Esophagus squamous epithelium (tissue), 5 donors: ENCODE measurements at regions not wholly inside any gene's neighbourhood (a gene's known extent, or its start where the extent isn't known, plus 50 kb on each side); places are given as distances from the start of the nearest gene placed in this dataset.
"Not testable (repeated sequence)": the region's sequence is repeated elsewhere in the genome, so short reads cannot be mapped to it uniquely, and the experiment has no call there.

Source experiments
- DNase-seq: peaks from one replicate; lab custom pipeline; 2025; lab: John Stamatoyannopoulos, UW
- H3K27ac ChIP-seq, 4 donors: fragments of 200-600 bp; sonication (generic); one replicate each; pipeline ENCODE4 v1.5.1; 2016 to 2019; ENCODE audit warnings: mild to moderate bottlenecking in 1 of 4
- H3K27me3 ChIP-seq, 4 donors: fragments of 200-600 bp; sonication (generic); 1 replicate in 3 of 4; 2 replicates in 1 of 4; pipeline versions ENCODE4 v1.5.1 to v1.6.0; 2017 to 2021; ENCODE audit warnings: antibody characterized with exemption in 1 of 4
- H3K36me3 ChIP-seq, 3 donors: fragments of 200-600 bp; sonication (generic); one replicate each; pipeline ENCODE4 v1.5.1; 2016 to 2019
- H3K4me1 ChIP-seq, 3 donors: fragments of 200-600 bp; sonication (generic); one replicate each; pipeline ENCODE4 v1.5.1; 2017 to 2019
- H3K4me3 ChIP-seq, 4 donors: fragments of 200-600 bp; sonication (generic); 1 replicate in 3 of 4; 2 replicates in 1 of 4; pipeline ENCODE4 v1.5.1; 2016 to 2019; ENCODE audit warnings: mild to moderate bottlenecking in 2 of 4, moderate library complexity in 1 of 4
- H3K9me3 ChIP-seq, 3 donors: fragments of 200-600 bp; sonication (generic); one replicate each; pipeline ENCODE4 v1.5.1; 2016 to 2019
- CTCF ChIP-seq, 6 experiments: fragments of 450-650 bp in 4 of 6; fragments of 200-600 bp in 2 of 6; sonication (generic) in 2 of 6; IDR thresholded peaks; one replicate each; pipeline ENCODE4 v1.5.1; 2016 to 2019; ENCODE audit warnings: antibody characterized with exemption in 6 of 6, mild to moderate bottlenecking in 4 of 6, moderate library complexity in 4 of 6
- POLR2A ChIP-seq, 4 donors: fragments of 450-650 bp; IDR thresholded peaks; one replicate each; pipeline ENCODE4 v1.6.1; 2017; ENCODE audit warnings: antibody characterized with exemption in 4 of 4, mild to moderate bottlenecking in 4 of 4, moderate library complexity in 3 of 4
- WGBS, 2 donors: methylation state at CpG; one replicate each; pipeline ENCODE4 v1.1.5; 2018; 5-methylcytosine and 5-hydroxymethylcytosine counted together
- intact Hi-C: fragments of 100-400 bp; cut with DNase I; formaldehyde crosslinking; loops from one replicate; pipeline ENCODE4 v1.15.0; 2022
- donor health status: DM: yes; HTN: yes; CAD: no.

GRCh38 chr6:28673417-28673786 lies 147.7 kb downstream of the GPX5 start:
- H3K27me3 ChIP-seq: peaks cover 0 to 81% (median 6%) of the 10 kb centered on the region in 4 donors
- no peak overlapping the region for H3K27ac ChIP-seq
- H3K36me3 ChIP-seq: no peaks in the 10 kb centered on the region
- H3K4me3 ChIP-seq: no peak overlapping the region
- peaks cover 0 to 10% (median 0%) of the 10 kb centered on the region in 3 donors for H3K4me1 ChIP-seq
- WGBS, 2 donors: 59 to 60% methylated on average over 3 of the region's 3 CpGs
- H3K9me3 ChIP-seq: no peaks in the 10 kb centered on the region
- intact Hi-C loops: no loop called here
- TF ChIP-seq POLR2A (IDR thresholded peaks at IDR 0.05) (no peak), CTCF (IDR thresholded peaks at IDR 0.05) (no peak)
- no peak for DNase-seq

GRCh38 chr6:28673787-28674671 lies 148.3 kb downstream of the GPX5 start:
- no peak for DNase-seq
- peaks cover 0 to 87% (median 6%) of the 10 kb centered on the region in 4 donors for H3K27me3 ChIP-seq
- no peaks in the 10 kb centered on the region for H3K36me3 ChIP-seq
- peaks cover 0 to 10% (median 0%) of the 10 kb centered on the region in 3 donors for H3K4me1 ChIP-seq
- intact Hi-C loops: no loop called here
- H3K9me3 ChIP-seq: no peaks in the 10 kb centered on the region
- peak overlapping the region in 2 of 4 donors; percentile 9 to 14 for H3K4me3 ChIP-seq
- no peak for TF ChIP-seq POLR2A (IDR thresholded peaks at IDR 0.05)
- TF ChIP-seq CTCF (IDR thresholded peaks at IDR 0.05): no peak
- WGBS, 2 donors: 3% methylated on average over 31 to 39 of the region's 44 CpGs
- H3K27ac ChIP-seq: no peak overlapping the region

- H3K4me1 ChIP-seq: peaks cover 0 to 10% (median 0%) of the 10 kb centered on the region in 3 donors
- H3K27ac ChIP-seq: no peak overlapping the region
- no peak for DNase-seq
- intact Hi-C loops: no loop called here
- H3K36me3 ChIP-seq: no peaks in the 10 kb centered on the region
- no peak for TF ChIP-seq CTCF (IDR thresholded peaks at IDR 0.05)
- no peak for TF ChIP-seq POLR2A (IDR thresholded peaks at IDR 0.05)
- 78 to 80% methylated on average over 1 of the region's 1 CpG for WGBS, 2 donors
- no peak overlapping the region for H3K4me3 ChIP-seq
- no peaks in the 10 kb centered on the region for H3K9me3 ChIP-seq
- H3K27me3 ChIP-seq: peaks cover 0 to 98% (median 6%) of the 10 kb centered on the region in 4 donors
These were observed 149.9 kb downstream of the GPX5 start for GRCh38 chr6:28675600-28675999.

GRCh38 chr6:28682542-28682941 lies 156.9 kb downstream of the GPX5 start:
- Histone ChIP-seq H3K4me3 (no peak overlapping the region), H3K4me1 (peaks cover 0 to 6% (median 0%) of the 10 kb centered on the region in 3 donors), H3K36me3 (no peaks in the 10 kb centered on the region), H3K27me3 (peaks cover 0 to 94% (median 0%) of the 10 kb centered on the region in 4 donors), H3K9me3 (no peaks in the 10 kb centered on the region), H3K27ac (no peak overlapping the region)
- TF ChIP-seq POLR2A (IDR thresholded peaks at IDR 0.05) (no peak), CTCF (IDR thresholded peaks at IDR 0.05) (no peak)
- WGBS, 2 donors: 34 to 37% methylated on average over 3 of the region's 3 CpGs
- intact Hi-C loops: no loop called here
- DNase-seq: no peak

GRCh38 chr6:28682956-28683685 lies 157.4 kb downstream of the GPX5 start:
- H3K27ac ChIP-seq, intact Hi-C loops, H3K9me3 ChIP-seq, DNase-seq, H3K4me3 ChIP-seq, H3K4me1 ChIP-seq, H3K36me3 ChIP-seq: not testable (repeated sequence)
- peaks cover 0 to 94% (median 0%) of the 10 kb centered on the region in 4 donors for H3K27me3 ChIP-seq
- WGBS, 2 donors: 60 to 67% methylated on average over 16 of the region's 16 CpGs
